ENCODE measurements at regions not wholly inside any gene's neighbourhood (a gene's known extent, or its start where the extent isn't known, plus 50 kb on each side); places are given as distances from the start of the nearest gene placed in this dataset.

GRCh38 chr2:235389626-235390025, 104.2 kb upstream of the AGAP1 start:
- TF ChIP-seq CTCF (IDR thresholded peaks at IDR 0.05) (no peak), POLR2AphosphoS5 (IDR thresholded peaks at IDR 0.05; ENCODE audit: low read depth, low read length) (no peak)
